Naive thymus-derived CD4-positive, alpha-beta T cell (primary cell): ENCODE measurements at regions not wholly inside any gene's neighbourhood (a gene's known extent, or its start where the extent isn't known, plus 50 kb on each side); places are given as distances from the start of the nearest gene placed in this dataset.

Source experiments
- ATAC-seq: fragments of 150-1000 bp; cut with Tn5 transposase; 2 replicates; pipeline ENCODE4 v1.10.0; 2021; ENCODE audit warnings: mild to moderate bottlenecking, moderate library complexity
- CTCF ChIA-PET: fragments of 350-600 bp; sonication (Branson Sonifier 250); formaldehyde crosslinking; loops from one replicate; lab custom pipeline; 2021; ENCODE audit warnings: antibody characterized with exemption; lab: Charles Lee
- POLR2A ChIA-PET: fragments of 350-600 bp; sonication (Branson Sonifier 250); formaldehyde crosslinking; loops from one replicate; lab custom pipeline; 2021; ENCODE audit warnings: antibody characterized with exemption, inconsistent platforms; lab: Charles Lee
- DNase-seq, 9 donors: peaks; one replicate each; pipeline versions ENCODE4 v3.0.0 to v3.0.0-alpha.2; 2020 to 2022; ENCODE audit warnings: mixed read lengths in 1 of 9
- H3K27ac ChIP-seq: one replicate; pipeline ENCODE4 v1.7.0; 2013; ENCODE audit warnings: mild to moderate bottlenecking, low read depth, low read length, moderate library complexity
- H3K27me3 ChIP-seq, 2 donors: one replicate each; pipeline ENCODE4 v1.7.0; 2013; ENCODE audit warnings: low read length in 2 of 2, mild to moderate bottlenecking in 2 of 2, moderate library complexity in 2 of 2; ENCODE audit not compliant: control insufficient read depth in 2 of 2, insufficient read depth in 2 of 2
- H3K36me3 ChIP-seq, 3 experiments: 1 replicate in 2 of 3; 2 replicates in 1 of 3; pipeline ENCODE4 v1.7.0; 2013; ENCODE audit warnings: low read length in 3 of 3, mild to moderate bottlenecking in 3 of 3, moderate library complexity in 1 of 3; ENCODE audit not compliant: insufficient read depth in 3 of 3, control insufficient read depth in 2 of 3
- H3K4me1 ChIP-seq, 2 donors: one replicate each; pipeline ENCODE4 v1.7.0; 2013; ENCODE audit warnings: low read length in 2 of 2, mild to moderate bottlenecking in 2 of 2, moderate library complexity in 1 of 2; ENCODE audit not compliant: control insufficient read depth in 2 of 2, insufficient read depth in 2 of 2
- H3K4me3 ChIP-seq: 2 replicates; pipeline ENCODE4 v1.7.0; 2013; ENCODE audit warnings: mild to moderate bottlenecking, low read length
- H3K9me3 ChIP-seq, 3 experiments: 1 replicate in 2 of 3; 2 replicates in 1 of 3; pipeline ENCODE4 v1.7.0; 2013; ENCODE audit warnings: low read length in 3 of 3; ENCODE audit not compliant: control insufficient read depth in 2 of 3
- H3K27ac Mint-ChIP-seq, 9 donors: one replicate each; pipeline ENCODE4 v1.8.0; 2020 to 2022; ENCODE audit warnings: mixed read lengths in 9 of 9, mild to moderate bottlenecking in 8 of 9, moderate library complexity in 5 of 9, inconsistent platforms in 2 of 9
- H3K27me3 Mint-ChIP-seq, 5 donors: one replicate each; pipeline ENCODE4 v1.8.0; 2021 to 2022; ENCODE audit warnings: mixed read lengths in 5 of 5, mild to moderate bottlenecking in 1 of 5
- H3K36me3 Mint-ChIP-seq, 5 donors: one replicate each; pipeline ENCODE4 v1.8.0; 2020 to 2022; ENCODE audit warnings: mixed read lengths in 5 of 5, mild to moderate bottlenecking in 3 of 5, inconsistent platforms in 1 of 5
- H3K4me1 Mint-ChIP-seq, 7 donors: one replicate each; pipeline ENCODE4 v1.8.0; 2020 to 2022; ENCODE audit warnings: mixed read lengths in 7 of 7, mild to moderate bottlenecking in 3 of 7, inconsistent platforms in 1 of 7
- H3K4me3 Mint-ChIP-seq, 10 donors: one replicate each; pipeline ENCODE4 v1.8.0; 2020 to 2022; ENCODE audit warnings: mild to moderate bottlenecking in 10 of 10, mixed read lengths in 10 of 10, moderate library complexity in 6 of 10, inconsistent platforms in 2 of 10
- H3K9me3 Mint-ChIP-seq, 11 donors: one replicate each; pipeline ENCODE4 v1.8.0; 2020 to 2022; ENCODE audit warnings: mixed read lengths in 11 of 11, mild to moderate bottlenecking in 4 of 11, inconsistent platforms in 1 of 11, moderate library complexity in 1 of 11
- intact Hi-C, 2 donors: fragments of 100-400 bp; cut with micrococcal nuclease; formaldehyde crosslinking; loops; one replicate each; pipeline ENCODE4 v1.15.1; 2023

- Mint-ChIP-seq H3K27me3 (no peaks in the 10 kb centered on the region), H3K36me3 (no peaks in the 10 kb centered on the region), H3K9me3 (peaks cover 0 to 8% (median 0%) of the 10 kb centered on the region in 11 donors), H3K4me1 (no peaks in the 10 kb centered on the region), H3K27ac (no peak overlapping the region), H3K4me3 (no peak overlapping the region)
- Histone ChIP-seq H3K36me3 (no peaks in the 10 kb centered on the region), H3K27me3 (no peaks in the 10 kb centered on the region), H3K4me3 (no peak overlapping the region), H3K9me3 (no peaks in the 10 kb centered on the region), H3K4me1 (no peaks in the 10 kb centered on the region), H3K27ac (no peak overlapping the region)
- intact Hi-C loops, result no loop called here
- DNase-seq (no peak), ATAC-seq (no peak)
- ChIA-PET CTCF (no interaction called here), POLR2A (no interaction called here)
These were observed 227.4 kb upstream of the MC4R start for GRCh38 chr18:60599995-60600394.

GRCh38 chr18:60601249-60601648 is 228.7 kb upstream of the MC4R start:
- intact Hi-C loops, result no loop called here
- Histone ChIP-seq H3K27me3 (no peaks in the 10 kb centered on the region), H3K9me3 (no peaks in the 10 kb centered on the region), H3K27ac (no peak overlapping the region), H3K36me3 (no peaks in the 10 kb centered on the region), H3K4me3 (no peak overlapping the region), H3K4me1 (no peaks in the 10 kb centered on the region)
- DNase-seq (no peak), ATAC-seq (no peak)
- ChIA-PET CTCF (no interaction called here), POLR2A (no interaction called here)
- H3K4me1 Mint-ChIP-seq, result no peaks in the 10 kb centered on the region
- H3K27me3 Mint-ChIP-seq, result no peaks in the 10 kb centered on the region
- no peak overlapping the region for H3K4me3 Mint-ChIP-seq
- peaks cover 0 to 15% (median 0%) of the 10 kb centered on the region in 11 donors for H3K9me3 Mint-ChIP-seq
- no peaks in the 10 kb centered on the region for H3K36me3 Mint-ChIP-seq
- H3K27ac Mint-ChIP-seq, result no peak overlapping the region

- H3K36me3 ChIP-seq, result no peaks in the 10 kb centered on the region
- ChIA-PET POLR2A (no interaction called here), CTCF (no interaction called here)
- DNase-seq, result no peak
- peaks cover 0 to 17% (median 2%) of the 10 kb centered on the region in 11 donors for H3K9me3 Mint-ChIP-seq
- no peaks in the 10 kb centered on the region for H3K4me1 Mint-ChIP-seq
- ATAC-seq, result no peak
- H3K27me3 ChIP-seq, result no peaks in the 10 kb centered on the region
- intact Hi-C loops, result no loop called here
- H3K36me3 Mint-ChIP-seq, result no peaks in the 10 kb centered on the region
- H3K4me3 Mint-ChIP-seq, result no peak overlapping the region
- H3K27ac ChIP-seq, result no peak overlapping the region
- H3K4me1 ChIP-seq, result no peaks in the 10 kb centered on the region
- no peak overlapping the region for H3K4me3 ChIP-seq
- no peaks in the 10 kb centered on the region for H3K9me3 ChIP-seq
- H3K27ac Mint-ChIP-seq, result no peak overlapping the region
- H3K27me3 Mint-ChIP-seq, result no peaks in the 10 kb centered on the region
These were observed 250.8 kb upstream of the MC4R start for GRCh38 chr18:60623331-60623730.

- H3K27me3 Mint-ChIP-seq, result no peaks in the 10 kb centered on the region
- CTCF ChIA-PET, result no interaction called here
These were observed 251.6 kb upstream of the MC4R start for GRCh38 chr18:60624207-60624606.

GRCh38 chr18:60639836-60640235 is 267.3 kb upstream of the MC4R start:
- intact Hi-C loops, result no loop called here
- ATAC-seq, result no peak
- H3K27ac ChIP-seq, result no peak overlapping the region
- CTCF ChIA-PET, result no interaction called here
- H3K9me3 ChIP-seq, result no peaks in the 10 kb centered on the region
- Mint-ChIP-seq H3K4me3 (no peak overlapping the region), H3K4me1 (no peaks in the 10 kb centered on the region), H3K27me3 (no peaks in the 10 kb centered on the region), H3K9me3 (peaks cover 0 to 14% (median 4%) of the 10 kb centered on the region in 11 donors), H3K36me3 (no peaks in the 10 kb centered on the region), H3K27ac (no peak overlapping the region)
- no peaks in the 10 kb centered on the region for H3K36me3 ChIP-seq
- no peak overlapping the region for H3K4me3 ChIP-seq
- no peaks in the 10 kb centered on the region for H3K27me3 ChIP-seq
- POLR2A ChIA-PET, result no interaction called here
- no peak for DNase-seq
- no peaks in the 10 kb centered on the region for H3K4me1 ChIP-seq

More at GRCh38 chr18:60624207-60624606, 251.6 kb upstream of the MC4R start:
- DNase-seq (no peak), ATAC-seq (no peak)
- no peaks in the 10 kb centered on the region for H3K4me1 Mint-ChIP-seq
- H3K4me3 Mint-ChIP-seq, result no peak overlapping the region
- intact Hi-C loops, result no loop called here
- Histone ChIP-seq H3K36me3 (no peaks in the 10 kb centered on the region), H3K27me3 (no peaks in the 10 kb centered on the region), H3K9me3 (no peaks in the 10 kb centered on the region), H3K27ac (no peak overlapping the region), H3K4me3 (no peak overlapping the region), H3K4me1 (no peaks in the 10 kb centered on the region)
- POLR2A ChIA-PET, result no interaction called here
- no peak overlapping the region for H3K27ac Mint-ChIP-seq
- peaks cover 0 to 17% (median 0%) of the 10 kb centered on the region in 11 donors for H3K9me3 Mint-ChIP-seq
- no peaks in the 10 kb centered on the region for H3K36me3 Mint-ChIP-seq

GRCh38 chr18:60643009-60643408 is 270.4 kb upstream of the MC4R start:
- H3K9me3 Mint-ChIP-seq, result peaks cover 0 to 7% (median 2%) of the 10 kb centered on the region in 11 donors
- Histone ChIP-seq H3K4me1 (no peaks in the 10 kb centered on the region), H3K9me3 (no peaks in the 10 kb centered on the region), H3K4me3 (no peak overlapping the region), H3K36me3 (no peaks in the 10 kb centered on the region), H3K27ac (no peak overlapping the region), H3K27me3 (no peaks in the 10 kb centered on the region)
- H3K36me3 Mint-ChIP-seq, result no peaks in the 10 kb centered on the region
- H3K4me1 Mint-ChIP-seq, result no peaks in the 10 kb centered on the region
- no peak overlapping the region for H3K4me3 Mint-ChIP-seq
- no peaks in the 10 kb centered on the region for H3K27me3 Mint-ChIP-seq
- DNase-seq, result no peak
- POLR2A ChIA-PET, result no interaction called here
- ATAC-seq, result no peak
- CTCF ChIA-PET, result no interaction called here
- H3K27ac Mint-ChIP-seq, result no peak overlapping the region
- intact Hi-C loops, result no loop called here

- H3K4me3 ChIP-seq, result no peak overlapping the region
- no peaks in the 10 kb centered on the region for H3K4me1 ChIP-seq
- POLR2A ChIA-PET, result no interaction called here
- peaks cover 0 to 10% (median 0%) of the 10 kb centered on the region in 11 donors for H3K9me3 Mint-ChIP-seq
- no peaks in the 10 kb centered on the region for H3K9me3 ChIP-seq
- no peak for DNase-seq
- H3K4me1 Mint-ChIP-seq, result no peaks in the 10 kb centered on the region
- intact Hi-C loops, result no loop called here
- H3K27ac ChIP-seq, result no peak overlapping the region
- H3K4me3 Mint-ChIP-seq, result no peak overlapping the region
- no peak for ATAC-seq
- H3K27me3 Mint-ChIP-seq, result no peaks in the 10 kb centered on the region
- H3K27me3 ChIP-seq, result no peaks in the 10 kb centered on the region
- no peaks in the 10 kb centered on the region for H3K36me3 ChIP-seq
- CTCF ChIA-PET, result interaction anchor here (0.7 kb wide), 1 partner anchor 331 kb away, joined by 3 read pairs; no protein-coding TSS in a partner anchor
- no peaks in the 10 kb centered on the region for H3K36me3 Mint-ChIP-seq
- no peak overlapping the region for H3K27ac Mint-ChIP-seq
These were observed 274.1 kb upstream of the MC4R start for GRCh38 chr18:60646725-60647124.
